ENCODE measurements at regions not wholly inside any gene's neighbourhood (a gene's known extent, or its start where the extent isn't known, plus 50 kb on each side); places are given as distances from the start of the nearest gene placed in this dataset.

DNA sequence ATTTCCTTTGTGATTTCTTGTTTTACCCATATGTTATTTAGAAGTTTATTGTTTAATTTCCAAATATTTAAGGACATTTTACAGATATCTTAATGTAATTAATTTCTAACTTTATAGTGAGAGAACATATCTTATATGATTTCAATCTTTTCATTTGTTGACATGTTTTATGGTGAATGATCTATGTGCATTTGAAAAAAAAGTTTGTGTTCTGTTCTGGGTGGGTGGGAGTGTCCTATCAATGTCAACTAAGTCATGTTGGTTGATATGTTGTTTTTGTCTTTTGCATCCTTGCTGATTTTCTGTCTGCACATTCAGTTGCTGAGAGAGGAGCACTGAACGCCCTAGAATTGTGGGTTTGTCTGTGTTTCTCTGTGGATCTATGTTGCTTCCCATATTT lies 50.3 kb upstream of the CBFA2T3 start:
- in situ Hi-C loops (cut with HindIII; ENCODE audit: low pct_ligation_motif_present, low pct_unique_long_range_greater_than_20kb, low sequenced_read_pairs), result no loop called here
- DNase-seq, result no peak

DNA sequence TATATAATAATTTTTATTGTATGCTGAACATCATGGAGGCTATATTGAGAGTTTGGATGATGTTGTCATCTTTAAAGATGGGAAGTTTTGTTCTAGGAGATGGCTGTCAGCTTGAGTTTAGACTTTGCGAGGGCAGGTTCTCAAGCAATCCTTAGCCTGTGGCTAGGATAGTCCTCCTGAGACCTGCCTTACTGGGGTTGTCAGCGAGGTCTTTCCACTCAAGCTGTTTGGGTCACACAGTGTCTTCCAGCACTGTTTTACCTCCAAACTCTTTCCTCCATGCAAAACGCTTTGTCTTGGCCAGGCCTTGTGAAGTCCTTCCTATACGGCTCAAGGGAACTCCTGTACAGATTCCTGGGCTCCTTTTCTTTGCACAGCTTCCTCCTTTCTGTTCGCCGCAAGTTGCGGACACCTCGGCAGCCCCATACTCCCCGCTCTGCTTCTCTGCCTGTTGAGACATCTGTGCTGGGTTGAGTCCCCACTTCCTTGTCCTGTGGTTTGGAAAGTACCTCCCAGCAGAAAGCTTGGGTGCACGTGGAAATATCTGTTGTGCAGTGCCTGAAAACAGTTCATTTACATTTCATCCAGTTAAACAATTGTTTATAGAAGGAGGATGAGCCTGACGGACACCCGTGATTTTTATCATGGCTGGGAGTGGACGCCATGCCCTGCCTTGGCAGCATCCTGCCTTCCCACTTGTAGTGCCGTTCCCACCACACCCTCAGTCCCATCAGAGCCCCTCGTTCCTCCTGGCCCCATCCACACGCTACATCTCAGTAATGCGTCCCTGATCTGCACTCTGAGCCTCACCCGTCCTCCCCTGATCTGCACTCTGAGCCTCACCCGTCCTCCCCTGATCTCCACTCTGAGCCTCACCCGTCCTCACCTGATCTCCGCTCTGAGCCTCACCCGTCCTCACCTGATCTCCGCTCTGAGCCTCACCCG lies 55.0 kb upstream of the CBFA2T3 start:
- in situ Hi-C loops (cut with HindIII; ENCODE audit: low pct_ligation_motif_present, low pct_unique_long_range_greater_than_20kb, low sequenced_read_pairs), result no loop called here
- DNase-seq, result no peak

DNA sequence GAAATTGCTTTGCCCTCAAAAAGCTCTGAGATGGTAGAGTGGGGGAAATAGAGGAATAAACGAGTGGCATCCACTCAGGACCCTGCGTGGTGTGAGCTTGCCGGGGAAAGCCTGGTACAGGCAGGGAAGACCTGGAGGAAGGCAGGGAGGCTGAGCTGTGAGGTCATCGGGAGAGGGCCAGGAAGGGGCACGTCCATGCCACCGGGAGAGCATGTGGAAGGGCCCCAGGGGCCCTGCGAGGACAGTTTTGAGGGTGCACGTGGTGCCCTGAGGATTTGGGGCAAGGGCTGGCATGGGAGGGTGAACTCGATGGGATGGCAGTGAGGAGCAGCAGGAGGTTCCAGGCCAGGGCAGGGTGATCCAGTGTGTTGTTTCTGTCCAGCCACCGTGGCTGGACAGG lies 56.3 kb upstream of the CBFA2T3 start:
- in situ Hi-C loops (cut with HindIII; ENCODE audit: low pct_ligation_motif_present, low pct_unique_long_range_greater_than_20kb, low sequenced_read_pairs), result no loop called here
- DNase-seq, result no peak

DNA sequence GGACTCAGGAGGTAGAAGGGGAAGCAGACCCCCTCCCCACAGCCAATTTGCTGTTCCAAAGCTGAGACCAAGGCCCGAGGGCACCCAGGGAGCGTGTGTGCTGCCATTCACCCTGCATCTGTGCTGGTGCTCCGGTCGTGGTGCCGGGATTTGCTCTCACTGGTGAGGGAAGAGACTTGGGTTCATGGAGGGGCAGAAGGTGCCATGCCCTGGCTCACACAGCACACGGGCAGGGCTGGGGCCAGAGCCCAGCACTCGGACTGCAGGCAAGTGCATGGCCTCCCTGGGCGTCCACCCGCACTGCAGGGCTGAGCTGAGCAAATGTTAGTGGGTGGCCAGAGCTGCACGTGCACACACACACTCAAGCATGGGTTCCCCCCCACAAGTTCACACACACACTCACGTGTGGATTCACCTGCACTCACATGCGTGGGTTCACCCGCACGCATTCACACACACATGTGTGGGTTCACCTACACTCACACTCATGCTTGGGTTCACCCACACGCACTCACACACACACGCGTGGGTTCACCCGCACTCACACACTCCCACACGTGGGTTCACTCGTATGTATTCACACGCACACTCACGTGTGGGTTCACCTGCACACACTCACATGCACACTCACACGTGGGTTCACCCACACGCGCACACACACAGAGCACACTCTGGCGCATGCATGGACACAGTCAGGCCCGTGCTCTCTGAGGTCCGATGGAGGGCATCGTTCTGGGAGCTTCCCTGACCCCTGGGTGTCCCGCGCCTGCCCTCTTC lies 57.0 kb upstream of the CBFA2T3 start:
- DNase-seq, result no peak
- in situ Hi-C loops (cut with HindIII; ENCODE audit: low pct_ligation_motif_present, low pct_unique_long_range_greater_than_20kb, low sequenced_read_pairs), result no loop called here

DNA sequence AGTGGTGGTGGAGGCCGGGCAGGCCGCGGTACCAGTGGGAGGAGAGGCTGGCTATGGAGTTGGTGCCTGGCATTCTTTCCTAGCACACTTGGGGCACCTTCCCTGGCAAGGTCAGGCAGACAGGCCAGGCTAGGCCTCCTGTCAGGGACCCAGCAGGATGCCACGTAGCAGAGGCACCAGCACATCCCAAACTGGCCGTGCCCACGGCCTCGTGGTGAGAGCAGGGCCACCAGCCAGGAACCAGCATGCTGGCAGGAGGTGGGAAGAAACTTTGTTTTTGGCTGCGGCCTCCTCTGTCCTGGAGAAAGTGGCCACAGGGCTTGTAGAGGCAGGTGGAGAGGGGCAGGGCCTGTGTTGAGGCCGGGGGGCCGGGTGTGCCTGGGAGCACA lies 57.6 kb upstream of the CBFA2T3 start:
- in situ Hi-C loops (cut with HindIII; ENCODE audit: low pct_ligation_motif_present, low pct_unique_long_range_greater_than_20kb, low sequenced_read_pairs), result no loop called here
- DNase-seq, result no peak

DNA sequence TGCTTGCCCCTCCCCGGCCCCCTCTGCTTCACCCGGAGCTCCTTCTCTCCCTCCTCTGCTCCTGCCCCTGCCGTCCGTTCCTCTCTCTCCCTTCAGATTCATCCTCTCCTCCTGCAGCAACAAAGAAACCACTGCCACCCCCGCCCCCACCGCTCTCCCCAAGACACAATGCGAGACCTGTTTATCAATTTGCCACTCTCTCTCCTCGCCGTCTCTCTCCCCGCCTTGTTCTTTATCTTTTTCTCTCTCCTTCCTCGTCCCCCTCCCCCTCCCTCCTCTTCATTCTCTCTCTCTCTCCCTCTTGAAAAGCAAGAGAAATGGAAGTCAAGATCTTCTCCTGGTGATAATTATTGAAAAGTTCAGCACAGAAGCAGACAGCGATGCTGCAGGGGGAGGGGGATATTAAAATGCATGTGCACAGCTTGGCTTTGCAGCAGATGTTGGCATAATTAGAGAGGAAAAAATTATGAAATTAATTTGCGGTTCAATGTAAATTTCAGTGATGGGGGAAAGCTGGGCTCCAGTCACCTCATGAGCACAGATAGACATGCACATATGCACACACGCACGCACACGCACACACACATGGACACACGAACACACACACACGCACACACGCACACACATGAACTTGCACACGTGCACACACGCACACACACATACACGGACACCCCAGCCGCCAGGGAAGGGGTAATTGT lies 58.1 kb upstream of the CBFA2T3 start:
- in situ Hi-C loops (cut with HindIII; ENCODE audit: low pct_ligation_motif_present, low pct_unique_long_range_greater_than_20kb, low sequenced_read_pairs), result no loop called here
- DNase-seq, result no peak

DNA sequence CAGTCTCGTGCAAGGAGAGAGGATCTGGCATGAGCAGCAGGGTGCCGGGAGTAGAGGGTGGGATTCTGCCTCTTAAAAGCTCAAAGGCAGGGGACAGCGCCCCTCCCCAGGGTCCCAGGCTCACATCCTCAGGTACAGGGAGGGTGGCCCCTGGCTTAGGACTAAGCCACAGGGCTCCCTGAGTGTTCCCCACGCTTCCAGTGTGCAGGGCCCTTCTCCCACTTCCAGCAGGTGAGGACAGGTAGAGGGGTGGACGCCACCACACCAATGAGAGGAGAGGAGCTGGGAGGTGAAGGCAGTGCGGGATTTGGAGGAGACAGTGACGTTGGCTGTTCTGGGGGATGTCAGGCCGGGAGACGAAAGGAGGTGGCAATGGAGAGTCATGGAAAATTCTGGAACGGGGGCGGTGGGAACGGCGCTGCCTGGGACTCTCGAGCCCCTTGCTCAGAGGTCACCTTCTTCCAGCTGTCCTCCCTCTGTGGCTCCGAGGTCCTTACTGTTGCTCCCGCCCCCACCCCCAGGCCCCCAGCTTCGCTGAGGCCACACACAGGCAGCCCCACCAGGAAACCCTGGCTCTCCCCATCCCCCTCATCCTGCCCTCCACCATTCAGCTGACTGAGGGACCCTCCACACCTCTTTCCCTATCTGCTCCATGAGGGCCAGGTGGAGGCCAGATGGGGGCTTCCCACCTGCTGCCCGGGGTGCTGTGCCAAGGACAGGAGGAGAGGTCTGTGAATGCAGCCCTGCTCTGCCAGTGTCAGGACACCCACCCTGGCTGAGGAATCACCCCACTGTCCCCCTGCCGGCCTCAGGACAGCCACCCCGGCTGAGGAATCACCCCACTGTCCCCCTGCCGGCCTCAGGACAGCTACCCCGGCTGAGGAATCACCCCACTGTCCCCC lies 57.7 kb upstream of the ACSF3 start:
- DNase-seq, result no peak
- in situ Hi-C loops (cut with HindIII; ENCODE audit: low pct_ligation_motif_present, low pct_unique_long_range_greater_than_20kb, low sequenced_read_pairs), result no loop called here

DNA sequence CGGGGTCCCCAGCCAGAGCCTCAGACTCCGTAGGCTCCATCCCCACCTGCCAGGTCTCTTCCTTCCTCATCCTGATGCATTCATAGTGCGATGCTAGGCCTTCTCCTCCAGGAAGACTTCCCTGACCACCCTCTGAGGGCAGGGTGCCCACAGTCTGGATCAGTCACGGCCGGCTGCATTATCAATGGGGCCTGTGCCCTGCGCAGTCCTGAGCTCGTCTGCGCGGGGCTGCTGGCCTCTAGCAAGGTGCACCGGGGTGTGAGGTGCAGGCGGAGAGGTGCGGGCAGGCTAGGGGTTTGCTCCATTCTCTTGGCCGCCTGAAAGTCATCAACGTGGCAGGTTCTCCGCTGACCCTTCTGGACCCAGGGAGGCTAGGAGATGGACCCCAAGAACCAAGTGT lies 56.9 kb upstream of the ACSF3 start:
- in situ Hi-C loops (cut with HindIII; ENCODE audit: low pct_ligation_motif_present, low pct_unique_long_range_greater_than_20kb, low sequenced_read_pairs), result no loop called here

DNA sequence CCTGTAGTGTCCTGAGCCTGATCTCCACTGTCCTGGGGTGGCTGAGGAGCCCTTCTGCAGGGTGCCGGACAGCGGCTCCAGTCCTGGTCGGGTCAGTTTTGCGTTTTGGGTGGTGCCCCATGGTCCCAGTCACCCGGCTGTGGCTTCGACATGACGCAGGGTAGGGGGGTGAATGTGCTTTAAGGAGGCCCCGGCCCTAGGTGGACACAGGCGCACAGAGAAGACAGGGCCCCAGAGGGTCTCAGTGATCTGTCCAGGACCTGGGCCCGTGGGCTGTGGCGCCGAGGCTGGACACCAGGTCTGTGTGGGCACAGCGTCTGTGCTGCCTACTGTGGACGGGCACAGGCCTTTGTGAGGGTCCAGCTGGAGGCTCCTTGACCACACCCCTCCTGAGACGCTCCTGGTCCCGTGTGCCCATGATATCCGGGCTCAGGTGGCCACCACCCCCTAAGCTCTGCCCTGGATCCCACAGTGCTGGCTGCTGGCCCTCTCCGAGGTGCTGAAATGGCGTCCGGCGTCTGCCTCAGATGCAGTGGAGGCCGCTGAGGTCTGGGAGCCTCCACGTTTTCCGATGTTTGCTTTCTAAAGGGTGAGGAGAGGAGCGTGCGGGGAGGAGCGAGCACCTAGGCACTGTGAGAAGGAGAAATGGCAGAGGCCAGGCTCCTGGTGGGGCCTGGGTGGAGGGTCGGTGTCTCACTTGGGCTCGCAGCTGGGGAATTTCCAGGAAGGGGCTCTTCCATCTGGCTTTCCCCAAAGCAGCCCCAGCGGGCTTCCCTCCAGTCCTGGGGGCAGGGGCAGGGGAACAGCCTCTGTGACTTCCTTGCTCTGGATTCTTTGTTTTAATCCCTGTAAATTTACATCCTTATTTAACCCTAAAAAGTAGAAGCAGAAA lies 56.1 kb upstream of the ACSF3 start:
- in situ Hi-C loops (cut with HindIII; ENCODE audit: low pct_ligation_motif_present, low pct_unique_long_range_greater_than_20kb, low sequenced_read_pairs), result no loop called here
- peak; percentile 61 for DNase-seq

More for the DNA sequence above, 56.9 kb upstream of the ACSF3 start:
- no peak for DNase-seq

DNA sequence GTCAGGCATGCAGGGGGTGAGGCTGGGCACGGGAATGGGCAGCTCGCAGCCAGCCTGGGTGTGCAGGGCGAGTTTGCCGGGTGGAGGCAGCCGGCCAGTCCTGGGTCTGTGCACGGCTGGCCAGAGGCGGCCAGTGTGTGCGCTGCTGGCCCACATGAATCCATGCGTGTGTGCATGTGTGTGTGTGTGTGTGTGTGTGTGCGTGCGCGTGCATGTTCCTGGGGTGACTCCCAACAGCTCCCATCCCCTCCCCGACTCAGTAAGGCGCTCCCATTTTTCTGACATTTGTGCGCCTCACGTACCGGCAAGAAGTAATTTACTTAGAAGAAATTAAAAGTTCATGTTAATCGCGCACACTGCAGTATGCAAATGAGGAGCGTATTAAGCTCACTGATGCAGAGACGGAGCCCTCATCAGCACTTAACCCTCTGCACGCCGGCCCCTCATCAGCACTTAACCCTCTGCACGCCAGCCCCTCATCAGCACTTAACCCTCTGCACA lies 55.4 kb upstream of the ACSF3 start:
- no peak for DNase-seq
- in situ Hi-C loops (cut with HindIII; ENCODE audit: low pct_ligation_motif_present, low pct_unique_long_range_greater_than_20kb, low sequenced_read_pairs), result no loop called here

DNA sequence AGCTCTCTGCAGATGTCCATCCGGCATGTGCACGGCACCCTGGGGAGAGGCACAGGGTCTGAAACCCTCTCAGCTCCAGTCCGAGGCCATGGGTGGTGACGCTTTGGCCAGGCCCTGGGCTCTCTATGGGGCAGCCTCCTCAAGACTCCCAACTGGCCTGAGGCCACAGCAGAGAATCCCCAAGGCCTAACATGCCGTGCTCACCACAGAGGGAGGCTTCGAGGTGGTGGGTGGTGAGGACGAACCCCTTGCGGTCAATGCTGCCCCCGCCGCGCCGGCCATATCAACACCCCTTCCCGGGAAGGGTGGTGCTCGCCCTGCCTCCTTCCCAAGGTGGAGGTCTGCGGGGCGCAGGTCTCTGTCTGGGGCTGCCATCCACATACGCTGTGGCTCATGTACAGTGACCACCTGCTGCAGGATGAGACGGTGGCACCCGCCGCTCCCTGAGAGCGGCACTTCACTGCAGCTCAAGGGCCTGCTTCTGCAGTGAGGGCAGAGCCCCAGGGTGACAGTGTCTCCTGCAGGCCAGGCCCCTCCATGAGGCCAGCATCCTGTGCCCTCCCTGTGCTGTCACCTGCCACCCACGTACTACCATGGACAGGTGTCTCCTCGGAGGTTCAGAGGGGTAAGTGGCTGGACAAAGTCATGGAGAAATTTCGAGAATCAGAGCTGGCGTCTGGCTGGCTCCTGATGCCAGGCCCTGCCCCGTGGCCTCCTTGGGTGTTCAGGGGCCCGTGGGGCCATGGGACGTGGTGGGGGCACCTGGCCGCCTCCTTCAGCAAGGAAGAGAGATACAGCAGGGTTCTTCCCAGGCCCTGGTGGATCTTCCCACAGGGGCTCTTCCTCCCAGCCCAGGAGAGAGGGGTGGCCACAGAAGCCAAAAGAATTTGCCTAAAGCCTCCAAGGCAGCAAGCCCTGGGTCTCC lies 54.6 kb upstream of the ACSF3 start:
- no peak for DNase-seq
- in situ Hi-C loops (cut with HindIII; ENCODE audit: low pct_ligation_motif_present, low pct_unique_long_range_greater_than_20kb, low sequenced_read_pairs), result no loop called here

DNA sequence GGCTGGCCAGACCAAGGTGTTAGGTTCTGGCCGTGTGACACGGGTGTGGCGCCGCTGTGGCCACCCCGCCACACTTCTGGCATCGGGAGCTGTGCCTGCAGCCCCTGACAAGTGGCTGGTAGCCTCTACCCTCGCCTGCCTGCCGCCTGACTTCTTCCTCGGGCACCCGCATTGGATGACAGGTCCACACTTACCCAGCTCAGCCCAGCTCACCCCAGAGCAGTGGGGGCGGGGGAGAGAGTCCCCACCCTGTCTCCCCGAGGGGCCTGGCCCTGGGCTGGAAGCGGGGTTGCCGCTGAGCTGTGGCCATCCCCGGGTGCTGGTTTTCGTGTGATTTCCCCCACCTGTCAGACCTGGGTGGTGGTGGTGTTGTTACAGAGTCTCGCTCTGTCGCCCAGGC lies 53.9 kb upstream of the ACSF3 start:
- in situ Hi-C loops (cut with HindIII; ENCODE audit: low pct_ligation_motif_present, low pct_unique_long_range_greater_than_20kb, low sequenced_read_pairs), result no loop called here
- no peak for DNase-seq

DNA sequence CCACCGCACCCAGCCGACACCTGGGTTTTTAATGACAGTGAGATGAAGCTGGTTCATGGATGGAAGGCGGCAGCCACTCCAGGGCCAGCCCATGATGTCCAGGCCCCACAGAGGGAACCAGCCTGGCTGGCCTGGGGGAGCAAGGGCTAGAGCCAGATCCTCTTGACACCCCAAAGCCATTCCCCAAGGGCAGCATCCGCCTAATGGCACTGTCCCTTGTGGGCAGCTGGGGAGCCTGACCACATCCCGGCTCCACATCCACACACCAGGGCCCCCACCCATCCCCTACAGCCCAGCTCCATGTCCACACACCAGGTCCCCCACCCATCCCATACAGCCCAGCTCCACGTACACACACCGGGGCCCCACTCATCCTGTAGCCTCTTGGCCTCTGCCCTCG lies 53.3 kb upstream of the ACSF3 start:
- in situ Hi-C loops (cut with HindIII; ENCODE audit: low pct_ligation_motif_present, low pct_unique_long_range_greater_than_20kb, low sequenced_read_pairs), result no loop called here
- DNase-seq, result no peak

DNA sequence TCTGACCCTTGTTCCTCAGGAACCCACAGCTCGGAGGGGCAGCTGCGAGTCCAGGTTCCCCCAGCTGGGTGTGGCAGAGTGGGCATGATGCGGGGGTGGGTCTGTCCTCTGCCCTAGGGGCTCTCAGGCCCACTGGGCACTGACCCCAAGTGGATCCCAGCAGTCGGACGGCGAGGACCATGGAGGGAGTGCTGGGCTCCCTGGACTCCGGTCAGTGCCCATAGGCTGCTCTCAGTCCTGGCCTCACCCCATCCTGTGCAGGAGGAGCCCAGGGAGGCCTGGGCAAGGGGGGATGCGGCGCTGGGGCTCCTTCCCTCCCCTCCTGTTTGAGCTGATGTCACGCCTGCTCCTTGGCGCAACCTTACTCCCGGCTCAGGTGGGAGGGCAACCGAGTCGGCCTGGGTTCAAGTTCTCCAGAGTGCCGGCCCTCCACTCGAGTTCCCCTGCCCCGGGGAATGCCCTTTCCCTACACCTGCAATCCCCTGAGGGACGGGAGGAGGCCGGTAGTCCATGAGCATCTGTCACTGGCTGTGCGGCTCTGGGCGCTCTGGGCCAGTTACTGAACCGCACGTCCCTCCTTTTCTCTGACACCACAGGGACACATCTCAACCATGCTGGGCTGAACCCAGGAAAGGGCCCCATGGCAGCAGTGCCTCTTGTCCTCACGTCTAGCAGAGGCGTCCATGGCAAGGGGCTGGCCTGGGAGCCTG lies 52.6 kb upstream of the ACSF3 start:
- in situ Hi-C loops (cut with HindIII; ENCODE audit: low pct_ligation_motif_present, low pct_unique_long_range_greater_than_20kb, low sequenced_read_pairs), result no loop called here
- no peak for DNase-seq

DNA sequence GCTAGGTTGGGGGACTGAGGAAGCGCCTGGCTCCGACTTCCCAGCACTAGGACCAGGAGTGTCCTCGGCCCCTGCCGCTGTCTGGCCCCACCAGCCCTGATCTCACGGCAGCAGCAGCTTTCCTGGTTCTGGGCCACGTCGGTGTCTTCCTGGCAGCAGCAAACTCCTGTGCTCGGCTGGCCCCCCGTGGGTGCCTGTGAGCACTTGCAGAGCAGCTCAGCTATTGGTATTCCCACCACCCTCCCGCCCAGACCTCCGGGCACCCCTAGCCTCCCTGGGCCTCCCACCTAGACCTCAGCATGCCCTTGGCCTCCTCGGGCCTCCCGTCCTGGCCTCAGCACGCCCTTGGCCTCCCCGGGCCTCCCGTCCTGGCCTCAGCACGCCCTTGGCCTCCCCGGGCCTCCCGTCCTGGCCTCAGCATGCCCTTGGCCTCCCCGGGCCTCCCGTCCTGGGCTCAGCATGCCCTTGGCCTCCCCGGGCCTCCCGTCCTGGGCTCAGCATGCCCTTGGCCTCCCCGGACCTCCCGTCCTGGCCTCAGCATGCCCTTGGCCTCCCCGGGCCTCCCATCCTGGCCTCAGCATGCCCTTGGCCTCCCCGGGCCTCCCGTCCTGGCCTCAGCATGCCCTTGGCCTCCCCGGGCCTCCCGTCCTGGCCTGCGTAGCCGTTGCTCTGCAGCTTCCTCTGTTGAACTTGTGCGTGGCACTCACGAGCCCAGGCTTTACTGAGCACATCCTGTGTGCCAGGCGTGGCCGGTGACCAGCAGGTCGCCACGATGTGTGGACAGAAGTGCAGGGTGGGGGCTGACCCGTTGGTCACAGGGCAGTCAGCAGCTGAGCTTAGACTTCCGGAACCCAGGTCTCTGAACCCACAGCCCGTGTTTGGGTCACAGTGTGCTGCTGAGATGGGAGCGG lies 51.8 kb upstream of the ACSF3 start:
- DNase-seq, result no peak
- in situ Hi-C loops (cut with HindIII; ENCODE audit: low pct_ligation_motif_present, low pct_unique_long_range_greater_than_20kb, low sequenced_read_pairs), result no loop called here
